ENCODE measurements at regions not wholly inside any gene's neighbourhood (a gene's known extent, or its start where the extent isn't known, plus 50 kb on each side); places are given as distances from the start of the nearest gene placed in this dataset.

DNA sequence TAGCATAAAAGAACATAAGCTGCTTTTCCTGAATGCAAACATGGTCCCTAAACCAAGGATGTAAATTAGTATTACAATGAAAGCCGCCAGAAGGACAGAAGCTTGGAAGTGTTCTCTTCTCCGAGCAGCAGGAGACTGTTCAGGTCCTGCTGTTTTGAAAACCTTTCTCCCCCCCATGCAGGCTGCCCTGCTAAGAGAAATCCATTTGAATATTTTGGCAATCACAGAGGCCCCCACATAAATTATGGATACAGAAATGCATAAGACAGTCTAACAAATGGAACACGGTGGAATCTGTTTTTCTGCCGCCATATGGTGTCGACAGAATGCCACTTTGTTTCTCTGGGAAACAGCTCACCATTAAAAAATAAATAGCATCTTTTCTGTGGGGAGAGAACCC, 600.4 kb upstream of the KLHL29 start:
- no peak for DNase-seq (ENCODE audit: low read depth)
- H3K9ac ChIP-seq (ENCODE audit: low read length) = no peak overlapping the region
- no peaks in the 10 kb centered on the region for H3K4me1 ChIP-seq (ENCODE audit: control insufficient read depth, insufficient read depth, low read length)
- H3K27me3 ChIP-seq (replicated peaks; ENCODE audit: control insufficient read depth, insufficient read depth, low read length) = no peaks in the 10 kb centered on the region
- H3K36me3 ChIP-seq (ENCODE audit: control insufficient read depth, insufficient read depth, low read length, severe bottlenecking) = no peaks in the 10 kb centered on the region
- no peaks in the 10 kb centered on the region for H3K9me3 ChIP-seq (ENCODE audit: control insufficient read depth, low read length)
- H3K4me3 ChIP-seq (ENCODE audit: low read length) = no peak overlapping the region

DNA sequence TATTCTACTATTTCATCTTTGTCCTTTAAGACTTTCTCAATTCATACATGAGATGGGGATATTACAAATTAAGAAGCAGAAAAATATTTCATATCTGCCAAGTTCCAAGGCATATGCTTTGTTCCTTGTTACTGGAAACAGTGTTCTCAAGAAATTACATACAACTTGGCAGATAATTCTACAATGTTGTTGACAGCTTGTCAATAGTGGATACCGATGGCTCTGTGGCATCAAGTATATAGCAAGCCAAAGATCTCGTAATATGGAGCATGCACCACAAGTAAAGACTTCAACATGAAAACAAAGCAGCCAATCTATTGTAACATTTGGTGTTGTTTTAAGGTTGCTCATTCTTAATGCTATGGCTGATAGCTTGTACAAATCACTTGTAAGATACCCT, 598.2 kb upstream of the KLHL29 start:
- DNase-seq (ENCODE audit: low read depth) = no peak
- Histone ChIP-seq H3K9me3 (ENCODE audit: control insufficient read depth, low read length) (no peaks in the 10 kb centered on the region), H3K36me3 (ENCODE audit: control insufficient read depth, insufficient read depth, low read length, severe bottlenecking) (no peaks in the 10 kb centered on the region), H3K9ac (ENCODE audit: low read length) (no peak overlapping the region), H3K4me3 (ENCODE audit: low read length) (no peak overlapping the region), H3K4me1 (ENCODE audit: control insufficient read depth, insufficient read depth, low read length) (no peaks in the 10 kb centered on the region), H3K27me3 (replicated peaks; ENCODE audit: control insufficient read depth, insufficient read depth, low read length) (no peaks in the 10 kb centered on the region)

DNA sequence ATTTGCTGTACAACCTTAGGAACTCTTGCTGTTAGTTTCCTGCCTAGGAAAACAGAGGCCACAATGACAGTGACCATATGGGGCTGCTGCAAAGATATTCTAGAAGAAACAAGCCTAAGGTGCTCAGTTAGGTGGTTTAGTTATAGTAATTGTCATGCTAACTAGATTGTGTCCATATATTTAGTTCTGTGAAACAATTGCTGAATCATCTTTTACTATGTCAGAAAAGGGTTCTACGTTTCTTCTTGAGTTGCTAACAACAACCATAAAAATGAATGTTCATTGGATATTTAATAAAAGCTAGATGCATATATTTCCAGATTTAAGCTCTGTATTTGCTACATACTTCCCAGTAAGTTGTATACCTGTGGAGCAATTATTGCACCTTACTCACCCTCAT, 597.2 kb upstream of the KLHL29 start:
- Histone ChIP-seq H3K4me3 (ENCODE audit: low read length) (no peak overlapping the region), H3K36me3 (ENCODE audit: control insufficient read depth, insufficient read depth, low read length, severe bottlenecking) (no peaks in the 10 kb centered on the region), H3K9me3 (ENCODE audit: control insufficient read depth, low read length) (no peaks in the 10 kb centered on the region), H3K27me3 (replicated peaks; ENCODE audit: control insufficient read depth, insufficient read depth, low read length) (no peaks in the 10 kb centered on the region), H3K4me1 (ENCODE audit: control insufficient read depth, insufficient read depth, low read length) (no peaks in the 10 kb centered on the region), H3K9ac (ENCODE audit: low read length) (no peak overlapping the region)
- DNase-seq (ENCODE audit: low read depth) = no peak

DNA sequence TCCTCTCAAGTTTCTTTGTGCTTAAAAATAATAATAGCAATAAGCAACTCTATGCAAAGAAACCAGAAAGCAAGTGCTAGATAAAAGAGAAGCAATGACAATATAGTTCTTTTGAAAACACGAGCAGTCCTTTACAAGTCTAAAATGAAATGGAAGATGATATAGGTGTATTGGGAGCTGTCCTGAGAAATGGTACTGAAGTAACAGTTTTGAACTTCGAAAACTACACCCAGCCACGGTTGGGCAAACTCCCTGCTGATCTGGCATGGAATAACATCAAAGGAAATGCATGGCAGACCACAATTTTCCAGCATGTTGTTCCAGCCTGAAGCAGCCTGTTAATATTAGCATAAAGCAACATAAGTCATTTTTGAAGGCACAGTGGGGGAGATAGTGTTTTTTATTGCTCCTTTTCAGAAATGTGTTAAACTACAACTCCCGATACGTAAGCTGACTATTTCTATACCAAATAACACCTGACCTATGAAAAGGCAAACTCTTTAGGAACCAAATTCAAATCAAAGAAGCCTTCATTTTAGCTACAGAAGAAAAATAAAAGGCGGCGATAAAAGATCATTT, 596.1 kb upstream of the KLHL29 start:
- Histone ChIP-seq H3K4me3 (ENCODE audit: low read length) (no peak overlapping the region), H3K4me1 (ENCODE audit: control insufficient read depth, insufficient read depth, low read length) (no peaks in the 10 kb centered on the region), H3K36me3 (ENCODE audit: control insufficient read depth, insufficient read depth, low read length, severe bottlenecking) (no peaks in the 10 kb centered on the region), H3K9me3 (ENCODE audit: control insufficient read depth, low read length) (no peaks in the 10 kb centered on the region), H3K9ac (ENCODE audit: low read length) (no peak overlapping the region), H3K27me3 (replicated peaks; ENCODE audit: control insufficient read depth, insufficient read depth, low read length) (no peaks in the 10 kb centered on the region)
- DNase-seq (ENCODE audit: low read depth) = no peak

DNA sequence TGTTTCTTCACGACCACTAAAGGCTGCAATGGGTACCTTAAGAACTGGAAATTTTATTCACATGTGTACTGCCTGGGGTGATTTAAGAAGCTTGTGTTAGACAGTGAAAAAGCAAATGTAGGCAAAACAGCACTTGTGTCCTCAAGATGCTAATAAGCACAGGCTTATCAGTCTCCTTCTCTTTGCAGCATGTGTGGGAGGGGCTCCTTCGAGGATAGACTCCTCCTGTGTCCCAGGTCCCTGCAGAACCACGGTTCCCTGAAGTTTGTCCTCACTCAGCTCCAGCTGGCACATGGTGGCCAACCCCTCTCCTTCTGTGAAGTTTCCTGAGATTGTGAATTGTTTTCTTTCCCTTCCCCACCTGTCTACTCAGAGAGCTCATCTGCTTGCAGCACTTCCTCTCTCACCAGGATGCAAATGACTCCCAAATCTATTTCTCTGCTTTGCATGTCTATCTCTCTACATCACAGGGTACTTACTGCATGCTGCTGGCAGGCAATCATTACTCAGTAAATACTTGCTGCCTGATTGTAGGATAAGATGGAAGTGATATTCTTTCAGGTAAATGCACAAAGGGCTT, 589.6 kb upstream of the KLHL29 start:
- Histone ChIP-seq H3K27me3 (replicated peaks; ENCODE audit: control insufficient read depth, insufficient read depth, low read length) (peaks cover 12% of the 10 kb centered on the region), H3K4me3 (ENCODE audit: low read length) (no peak overlapping the region), H3K4me1 (ENCODE audit: control insufficient read depth, insufficient read depth, low read length) (no peaks in the 10 kb centered on the region), H3K9me3 (ENCODE audit: control insufficient read depth, low read length) (no peaks in the 10 kb centered on the region), H3K36me3 (ENCODE audit: control insufficient read depth, insufficient read depth, low read length, severe bottlenecking) (no peaks in the 10 kb centered on the region), H3K9ac (ENCODE audit: low read length) (no peak overlapping the region)
- no peak for DNase-seq (ENCODE audit: low read depth)

DNA sequence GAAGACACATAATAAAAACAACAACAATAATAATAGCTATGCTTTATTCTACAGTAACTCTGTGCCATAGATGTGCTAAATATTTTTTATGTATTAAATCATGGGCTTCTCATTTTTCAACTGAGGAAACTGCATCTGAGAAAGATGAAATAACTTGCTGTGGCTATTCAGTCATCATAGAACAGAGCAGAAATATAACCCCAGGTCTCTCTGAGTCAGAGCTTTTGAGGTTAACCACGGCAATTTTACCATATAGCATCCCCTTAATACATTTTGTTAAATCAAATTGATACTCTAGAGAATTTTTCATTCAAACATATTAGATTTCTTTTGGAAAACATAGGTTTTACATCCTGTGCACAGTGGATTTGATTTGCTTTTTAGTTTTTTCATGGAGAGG, 586.6 kb upstream of the KLHL29 start:
- H3K27me3 ChIP-seq (replicated peaks; ENCODE audit: control insufficient read depth, insufficient read depth, low read length) = peaks cover 12% of the 10 kb centered on the region
- DNase-seq (ENCODE audit: low read depth) = no peak
- H3K4me1 ChIP-seq (ENCODE audit: control insufficient read depth, insufficient read depth, low read length) = no peaks in the 10 kb centered on the region
- no peak overlapping the region for H3K9ac ChIP-seq (ENCODE audit: low read length)
- no peak overlapping the region for H3K4me3 ChIP-seq (ENCODE audit: low read length)
- H3K9me3 ChIP-seq (ENCODE audit: control insufficient read depth, low read length) = no peaks in the 10 kb centered on the region
- H3K36me3 ChIP-seq (ENCODE audit: control insufficient read depth, insufficient read depth, low read length, severe bottlenecking) = no peaks in the 10 kb centered on the region

DNA sequence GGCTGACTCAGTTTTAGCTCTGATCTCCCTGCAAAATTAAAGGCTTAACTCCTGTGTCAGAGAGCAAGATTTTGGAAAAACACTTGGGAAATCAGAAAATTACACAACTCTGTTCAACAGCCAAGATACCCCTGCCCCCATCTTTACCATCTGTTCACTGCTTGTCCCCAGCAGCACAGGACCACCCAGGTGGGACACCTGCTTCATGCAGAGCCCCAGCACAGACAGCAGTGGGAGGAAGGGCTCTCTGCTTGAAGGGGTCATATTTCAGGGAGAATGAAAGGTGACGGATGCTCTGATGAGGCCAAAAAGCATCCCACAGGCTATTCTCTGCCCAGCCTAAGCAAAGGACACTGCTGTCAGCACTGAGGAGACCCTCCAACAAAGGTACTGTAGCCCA, 584.6 kb upstream of the KLHL29 start:
- Histone ChIP-seq H3K9ac (ENCODE audit: low read length) (no peak overlapping the region), H3K9me3 (ENCODE audit: control insufficient read depth, low read length) (no peaks in the 10 kb centered on the region), H3K4me1 (ENCODE audit: control insufficient read depth, insufficient read depth, low read length) (no peaks in the 10 kb centered on the region), H3K36me3 (ENCODE audit: control insufficient read depth, insufficient read depth, low read length, severe bottlenecking) (no peaks in the 10 kb centered on the region), H3K27me3 (replicated peaks; ENCODE audit: control insufficient read depth, insufficient read depth, low read length) (peaks cover 8% of the 10 kb centered on the region), H3K4me3 (ENCODE audit: low read length) (no peak overlapping the region)
- no peak for DNase-seq (ENCODE audit: low read depth)

DNA sequence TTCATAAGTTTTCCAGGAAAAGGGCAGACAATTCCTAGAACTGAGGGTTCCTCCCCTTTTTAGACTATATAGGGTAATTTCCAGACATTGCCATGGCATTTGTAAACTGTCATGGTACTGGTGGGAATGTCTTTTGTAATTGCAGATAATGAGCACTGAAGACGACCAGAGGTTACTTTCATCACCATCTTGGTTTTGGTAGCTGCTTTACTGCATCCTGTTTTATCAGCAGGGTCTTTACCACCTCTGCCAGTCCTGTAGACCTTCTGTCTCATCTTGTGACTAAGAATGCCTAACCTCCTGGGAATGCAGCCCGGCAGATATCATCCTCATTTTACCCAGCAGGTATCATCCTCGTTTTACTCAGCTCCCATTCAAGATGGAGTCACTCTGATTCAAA, 583.9 kb upstream of the KLHL29 start:
- Histone ChIP-seq H3K4me3 (ENCODE audit: low read length) (no peak overlapping the region), H3K9ac (ENCODE audit: low read length) (no peak overlapping the region), H3K36me3 (ENCODE audit: control insufficient read depth, insufficient read depth, low read length, severe bottlenecking) (no peaks in the 10 kb centered on the region), H3K4me1 (ENCODE audit: control insufficient read depth, insufficient read depth, low read length) (no peaks in the 10 kb centered on the region), H3K9me3 (ENCODE audit: control insufficient read depth, low read length) (no peaks in the 10 kb centered on the region), H3K27me3 (replicated peaks; ENCODE audit: control insufficient read depth, insufficient read depth, low read length) (peaks cover 5% of the 10 kb centered on the region)
- DNase-seq (ENCODE audit: low read depth) = no peak

DNA sequence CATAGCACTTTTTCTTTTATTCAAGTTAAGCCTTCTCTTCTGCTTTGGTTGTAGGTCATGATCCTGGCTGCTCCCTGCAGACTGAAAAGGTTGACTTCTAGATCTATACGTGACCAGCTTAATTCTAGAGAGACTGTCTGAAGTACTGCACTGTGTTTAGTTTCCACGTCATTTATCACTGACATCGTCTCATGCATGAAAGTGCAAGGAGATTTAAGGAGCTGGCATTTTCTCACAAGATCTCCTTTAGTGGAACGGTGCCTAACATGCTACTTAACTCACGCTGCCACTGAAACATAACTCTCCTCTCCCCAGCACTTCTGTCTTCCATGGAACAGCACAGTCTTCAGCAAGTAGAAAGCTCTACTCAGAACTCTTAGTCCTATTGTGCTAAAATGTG, 583.0 kb upstream of the KLHL29 start:
- Histone ChIP-seq H3K36me3 (ENCODE audit: control insufficient read depth, insufficient read depth, low read length, severe bottlenecking) (no peaks in the 10 kb centered on the region), H3K9me3 (ENCODE audit: control insufficient read depth, low read length) (peaks cover under 1% of the 10 kb centered on the region), H3K27me3 (replicated peaks; ENCODE audit: control insufficient read depth, insufficient read depth, low read length) (peaks cover 2% of the 10 kb centered on the region), H3K9ac (ENCODE audit: low read length) (no peak overlapping the region), H3K4me1 (ENCODE audit: control insufficient read depth, insufficient read depth, low read length) (no peaks in the 10 kb centered on the region), H3K4me3 (ENCODE audit: low read length) (no peak overlapping the region)
- no peak for DNase-seq (ENCODE audit: low read depth)

DNA sequence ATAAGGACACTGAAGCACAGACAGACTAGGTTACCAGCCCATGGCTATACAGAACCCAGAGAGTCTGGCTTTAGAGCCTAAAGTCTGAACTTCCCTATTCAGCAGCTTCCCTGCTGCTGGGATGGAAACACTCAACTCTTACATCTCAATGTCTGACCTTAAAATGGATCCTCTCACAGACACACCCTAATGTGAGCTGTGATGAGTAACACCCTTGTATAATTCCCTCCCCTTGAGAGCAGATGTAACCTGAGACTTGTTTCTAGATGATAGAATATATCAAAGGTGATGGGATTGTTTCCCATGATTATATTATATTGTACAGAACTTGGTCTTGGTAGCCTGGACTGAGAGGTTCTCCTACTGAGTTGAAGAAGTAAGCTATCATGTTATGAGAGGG, 577.1 kb upstream of the KLHL29 start:
- H3K9me3 ChIP-seq (ENCODE audit: control insufficient read depth, low read length) = peaks cover 5% of the 10 kb centered on the region

DNA sequence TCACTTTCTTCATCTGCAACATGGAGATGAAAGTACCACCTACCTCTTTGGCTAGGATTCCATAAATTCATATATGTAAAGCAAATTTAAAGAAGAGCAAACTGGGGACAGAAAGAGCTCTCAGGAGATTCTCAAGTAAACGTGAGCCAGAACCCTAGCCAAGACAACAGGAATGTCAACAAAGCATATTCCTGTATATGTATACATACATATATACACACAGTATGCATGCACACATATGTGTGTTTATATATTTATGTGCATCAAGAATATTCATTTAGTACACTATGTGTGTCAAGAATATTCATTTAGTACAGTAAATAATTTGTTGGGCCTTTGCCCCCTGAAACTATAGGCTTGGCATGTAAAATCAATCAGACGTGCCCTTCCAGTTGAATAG, 574.4 kb upstream of the KLHL29 start:
- DNase-seq (ENCODE audit: low read depth) = no peak
- H3K36me3 ChIP-seq (ENCODE audit: control insufficient read depth, insufficient read depth, low read length, severe bottlenecking) = no peaks in the 10 kb centered on the region
- no peak overlapping the region for H3K4me3 ChIP-seq (ENCODE audit: low read length)
- peaks cover 5% of the 10 kb centered on the region for H3K9me3 ChIP-seq (ENCODE audit: control insufficient read depth, low read length)
- H3K27me3 ChIP-seq (replicated peaks; ENCODE audit: control insufficient read depth, insufficient read depth, low read length) = no peaks in the 10 kb centered on the region
- H3K9ac ChIP-seq (ENCODE audit: low read length) = no peak overlapping the region
- H3K4me1 ChIP-seq (ENCODE audit: control insufficient read depth, insufficient read depth, low read length) = peaks cover 8% of the 10 kb centered on the region

More for the DNA sequence above, 577.1 kb upstream of the KLHL29 start:
- Histone ChIP-seq H3K36me3 (ENCODE audit: control insufficient read depth, insufficient read depth, low read length, severe bottlenecking) (no peaks in the 10 kb centered on the region), H3K4me1 (ENCODE audit: control insufficient read depth, insufficient read depth, low read length) (peaks cover 7% of the 10 kb centered on the region), H3K9ac (ENCODE audit: low read length) (no peak overlapping the region), H3K4me3 (ENCODE audit: low read length) (no peak overlapping the region), H3K27me3 (replicated peaks; ENCODE audit: control insufficient read depth, insufficient read depth, low read length) (no peaks in the 10 kb centered on the region)
- no peak for DNase-seq (ENCODE audit: low read depth)

DNA sequence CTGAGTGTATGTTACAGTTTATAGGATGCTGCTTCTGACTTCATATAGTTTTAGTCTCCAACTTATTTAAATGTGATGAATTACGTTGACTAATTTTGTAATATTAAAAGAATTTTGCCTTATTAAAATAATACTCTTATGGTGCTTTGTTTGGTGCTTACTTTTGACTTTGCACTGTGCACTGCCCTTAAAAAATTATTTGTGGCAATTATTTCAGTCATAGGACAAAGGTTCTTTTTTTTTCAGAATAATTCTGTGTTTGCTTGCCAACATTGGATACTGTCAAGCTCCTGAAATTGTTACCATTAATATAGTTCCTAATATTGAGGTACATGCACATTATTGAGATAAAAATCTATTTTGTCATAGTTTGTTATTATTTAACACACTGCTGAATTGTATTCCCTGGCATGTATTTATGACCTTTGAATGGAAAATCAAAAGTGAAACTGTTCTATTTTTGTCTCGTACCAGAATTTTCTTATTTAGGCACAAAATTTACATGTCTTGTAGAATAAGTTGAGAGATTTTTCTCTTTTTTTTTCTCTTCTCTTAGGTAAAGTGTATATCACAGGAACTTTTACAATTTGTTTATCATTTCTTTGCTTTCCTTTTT, 572.8 kb upstream of the KLHL29 start:
- Histone ChIP-seq H3K27me3 (replicated peaks; ENCODE audit: control insufficient read depth, insufficient read depth, low read length) (no peaks in the 10 kb centered on the region), H3K9me3 (ENCODE audit: control insufficient read depth, low read length) (peaks cover 2% of the 10 kb centered on the region), H3K4me3 (ENCODE audit: low read length) (peak overlapping the region; percentile 56), H3K9ac (ENCODE audit: low read length) (peak overlapping the region; percentile 30), H3K4me1 (ENCODE audit: control insufficient read depth, insufficient read depth, low read length) (peaks cover 14% of the 10 kb centered on the region), H3K36me3 (ENCODE audit: control insufficient read depth, insufficient read depth, low read length, severe bottlenecking) (no peaks in the 10 kb centered on the region)
- DNase-seq (ENCODE audit: low read depth) = no peak
